GM23338 (cell line): ENCODE measurements at regions not wholly inside any gene's neighbourhood (a gene's known extent, or its start where the extent isn't known, plus 50 kb on each side); places are given as distances from the start of the nearest gene placed in this dataset.

Experiments
- CREB1 ChIP-seq: fragments of 250-450 bp; sonication (Bioruptor Pico); IDR thresholded peaks from 2 replicates; pipeline ENCODE4 v1.5.0; 2020; ENCODE audit warnings: low read depth, mild to moderate bottlenecking, moderate library complexity
- EZH2 ChIP-seq: fragments of 200-600 bp; sonication (generic); IDR thresholded peaks from one replicate; pipeline ENCODE4 v1.8.0; 2017; ENCODE audit warnings: antibody characterized with exemption, mild to moderate bottlenecking, low read depth; ENCODE audit not compliant: unreplicated experiment
- EZH2phosphoT487 ChIP-seq: fragments of 200-600 bp; sonication (generic); IDR thresholded peaks from one replicate; pipeline ENCODE4 v1.8.1; 2018; ENCODE audit warnings: antibody characterized with exemption; ENCODE audit not compliant: unreplicated experiment
- POLR2AphosphoS5 ChIP-seq: IDR thresholded peaks from 2 replicates; pipeline ENCODE4 v1.6.1; 2016; ENCODE audit warnings: antibody characterized with exemption, low read depth
- STAT1 ChIP-seq: IDR thresholded peaks from one replicate; pipeline ENCODE4 v1.6.1; 2016; ENCODE audit warnings: antibody characterized with exemption; ENCODE audit not compliant: unreplicated experiment
- TF ChIP-seq, protein P1 (sequence below), 2 experiments: fragments of 200-600 bp in 1 of 2; sonication (generic) in 1 of 2; conservative IDR thresholded peaks; 2 replicates each; pipeline versions ENCODE4 v1.5.1 to v1.6.1; 2016 to 2017; ENCODE audit warnings: antibody characterized with exemption in 2 of 2, low read depth in 2 of 2, mild to moderate bottlenecking in 2 of 2, moderate library complexity in 1 of 2
- TF ChIP-seq, protein P2 (sequence below): IDR thresholded peaks from one replicate; pipeline ENCODE4 v1.6.1; 2018; ENCODE audit warnings: antibody characterized with exemption; ENCODE audit not compliant: unreplicated experiment
- TF ChIP-seq, protein P3 (sequence below): IDR thresholded peaks from 2 replicates; pipeline ENCODE4 v1.6.1; 2016; ENCODE audit warnings: antibody characterized with exemption

DNA sequence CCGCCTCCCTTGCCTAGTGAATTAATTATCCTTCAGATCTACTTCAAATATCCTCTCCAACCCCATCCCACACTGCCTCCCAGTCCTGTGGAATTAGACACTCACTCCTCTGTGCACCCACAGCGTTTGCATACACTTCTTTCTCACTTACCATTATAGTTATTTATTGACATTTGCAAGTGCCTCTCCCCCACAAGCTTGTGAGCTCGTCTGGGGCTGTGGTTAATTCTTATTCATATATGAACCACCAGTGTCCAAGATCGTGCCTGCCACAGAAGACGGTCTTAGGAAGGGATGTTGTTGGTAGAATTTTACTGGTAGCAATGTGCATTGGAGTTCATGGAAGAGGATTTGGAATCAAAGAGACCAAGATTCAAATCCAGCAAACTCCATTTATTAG, 68.1 kb upstream of the AOAH start:
- TF ChIP-seq, protein P1, sequence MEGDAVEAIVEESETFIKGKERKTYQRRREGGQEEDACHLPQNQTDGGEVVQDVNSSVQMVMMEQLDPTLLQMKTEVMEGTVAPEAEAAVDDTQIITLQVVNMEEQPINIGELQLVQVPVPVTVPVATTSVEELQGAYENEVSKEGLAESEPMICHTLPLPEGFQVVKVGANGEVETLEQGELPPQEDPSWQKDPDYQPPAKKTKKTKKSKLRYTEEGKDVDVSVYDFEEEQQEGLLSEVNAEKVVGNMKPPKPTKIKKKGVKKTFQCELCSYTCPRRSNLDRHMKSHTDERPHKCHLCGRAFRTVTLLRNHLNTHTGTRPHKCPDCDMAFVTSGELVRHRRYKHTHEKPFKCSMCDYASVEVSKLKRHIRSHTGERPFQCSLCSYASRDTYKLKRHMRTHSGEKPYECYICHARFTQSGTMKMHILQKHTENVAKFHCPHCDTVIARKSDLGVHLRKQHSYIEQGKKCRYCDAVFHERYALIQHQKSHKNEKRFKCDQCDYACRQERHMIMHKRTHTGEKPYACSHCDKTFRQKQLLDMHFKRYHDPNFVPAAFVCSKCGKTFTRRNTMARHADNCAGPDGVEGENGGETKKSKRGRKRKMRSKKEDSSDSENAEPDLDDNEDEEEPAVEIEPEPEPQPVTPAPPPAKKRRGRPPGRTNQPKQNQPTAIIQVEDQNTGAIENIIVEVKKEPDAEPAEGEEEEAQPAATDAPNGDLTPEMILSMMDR (conservative IDR thresholded peaks at IDR 0.05; ENCODE audit: low read depth in 2 of 2), result no peak
- TF ChIP-seq CREB1, result no peak
- TF ChIP-seq EZH2, result no peak
- TF ChIP-seq EZH2phosphoT487, result no peak
- TF ChIP-seq, protein P2, sequence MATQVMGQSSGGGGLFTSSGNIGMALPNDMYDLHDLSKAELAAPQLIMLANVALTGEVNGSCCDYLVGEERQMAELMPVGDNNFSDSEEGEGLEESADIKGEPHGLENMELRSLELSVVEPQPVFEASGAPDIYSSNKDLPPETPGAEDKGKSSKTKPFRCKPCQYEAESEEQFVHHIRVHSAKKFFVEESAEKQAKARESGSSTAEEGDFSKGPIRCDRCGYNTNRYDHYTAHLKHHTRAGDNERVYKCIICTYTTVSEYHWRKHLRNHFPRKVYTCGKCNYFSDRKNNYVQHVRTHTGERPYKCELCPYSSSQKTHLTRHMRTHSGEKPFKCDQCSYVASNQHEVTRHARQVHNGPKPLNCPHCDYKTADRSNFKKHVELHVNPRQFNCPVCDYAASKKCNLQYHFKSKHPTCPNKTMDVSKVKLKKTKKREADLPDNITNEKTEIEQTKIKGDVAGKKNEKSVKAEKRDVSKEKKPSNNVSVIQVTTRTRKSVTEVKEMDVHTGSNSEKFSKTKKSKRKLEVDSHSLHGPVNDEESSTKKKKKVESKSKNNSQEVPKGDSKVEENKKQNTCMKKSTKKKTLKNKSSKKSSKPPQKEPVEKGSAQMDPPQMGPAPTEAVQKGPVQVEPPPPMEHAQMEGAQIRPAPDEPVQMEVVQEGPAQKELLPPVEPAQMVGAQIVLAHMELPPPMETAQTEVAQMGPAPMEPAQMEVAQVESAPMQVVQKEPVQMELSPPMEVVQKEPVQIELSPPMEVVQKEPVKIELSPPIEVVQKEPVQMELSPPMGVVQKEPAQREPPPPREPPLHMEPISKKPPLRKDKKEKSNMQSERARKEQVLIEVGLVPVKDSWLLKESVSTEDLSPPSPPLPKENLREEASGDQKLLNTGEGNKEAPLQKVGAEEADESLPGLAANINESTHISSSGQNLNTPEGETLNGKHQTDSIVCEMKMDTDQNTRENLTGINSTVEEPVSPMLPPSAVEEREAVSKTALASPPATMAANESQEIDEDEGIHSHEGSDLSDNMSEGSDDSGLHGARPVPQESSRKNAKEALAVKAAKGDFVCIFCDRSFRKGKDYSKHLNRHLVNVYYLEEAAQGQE, result no peak
- no peak for TF ChIP-seq POLR2AphosphoS5
- TF ChIP-seq, protein P3, sequence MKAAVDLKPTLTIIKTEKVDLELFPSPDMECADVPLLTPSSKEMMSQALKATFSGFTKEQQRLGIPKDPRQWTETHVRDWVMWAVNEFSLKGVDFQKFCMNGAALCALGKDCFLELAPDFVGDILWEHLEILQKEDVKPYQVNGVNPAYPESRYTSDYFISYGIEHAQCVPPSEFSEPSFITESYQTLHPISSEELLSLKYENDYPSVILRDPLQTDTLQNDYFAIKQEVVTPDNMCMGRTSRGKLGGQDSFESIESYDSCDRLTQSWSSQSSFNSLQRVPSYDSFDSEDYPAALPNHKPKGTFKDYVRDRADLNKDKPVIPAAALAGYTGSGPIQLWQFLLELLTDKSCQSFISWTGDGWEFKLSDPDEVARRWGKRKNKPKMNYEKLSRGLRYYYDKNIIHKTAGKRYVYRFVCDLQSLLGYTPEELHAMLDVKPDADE, result no peak
- TF ChIP-seq STAT1, result no peak
